ENCODE measurements at regions not wholly inside any gene's neighbourhood (a gene's known extent, or its start where the extent isn't known, plus 50 kb on each side); places are given as distances from the start of the nearest gene placed in this dataset.

DNA sequence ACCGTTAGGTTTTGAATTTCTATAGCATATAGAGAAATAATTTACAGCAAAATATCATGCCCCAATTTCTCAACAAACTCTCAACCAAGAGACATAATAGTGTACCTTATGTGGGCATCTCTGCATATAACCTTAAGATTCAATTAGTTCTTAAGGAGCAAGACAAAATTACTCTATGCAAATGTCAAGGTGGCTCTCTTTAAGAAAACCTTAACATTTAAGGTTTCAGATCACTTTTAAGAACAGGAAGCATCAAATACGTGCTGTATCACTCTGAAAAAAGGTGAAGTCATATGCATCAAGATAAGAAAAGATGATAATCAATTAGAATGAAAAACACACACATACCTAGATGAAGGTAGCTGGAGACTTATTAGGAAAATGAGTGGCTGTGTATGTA lies 728.0 kb downstream of the FLRT2 start:
- no peak overlapping the region for H3K27ac ChIP-seq
- H3K4me1 ChIP-seq: no peaks in the 10 kb centered on the region
- H3K27me3 ChIP-seq: no peaks in the 10 kb centered on the region
- TF ChIP-seq EP300 (IDR thresholded peaks at IDR 0.05) (no peak), POLR2A (IDR thresholded peaks at IDR 0.05) (no peak)
- TF ChIP-seq, protein P1, sequence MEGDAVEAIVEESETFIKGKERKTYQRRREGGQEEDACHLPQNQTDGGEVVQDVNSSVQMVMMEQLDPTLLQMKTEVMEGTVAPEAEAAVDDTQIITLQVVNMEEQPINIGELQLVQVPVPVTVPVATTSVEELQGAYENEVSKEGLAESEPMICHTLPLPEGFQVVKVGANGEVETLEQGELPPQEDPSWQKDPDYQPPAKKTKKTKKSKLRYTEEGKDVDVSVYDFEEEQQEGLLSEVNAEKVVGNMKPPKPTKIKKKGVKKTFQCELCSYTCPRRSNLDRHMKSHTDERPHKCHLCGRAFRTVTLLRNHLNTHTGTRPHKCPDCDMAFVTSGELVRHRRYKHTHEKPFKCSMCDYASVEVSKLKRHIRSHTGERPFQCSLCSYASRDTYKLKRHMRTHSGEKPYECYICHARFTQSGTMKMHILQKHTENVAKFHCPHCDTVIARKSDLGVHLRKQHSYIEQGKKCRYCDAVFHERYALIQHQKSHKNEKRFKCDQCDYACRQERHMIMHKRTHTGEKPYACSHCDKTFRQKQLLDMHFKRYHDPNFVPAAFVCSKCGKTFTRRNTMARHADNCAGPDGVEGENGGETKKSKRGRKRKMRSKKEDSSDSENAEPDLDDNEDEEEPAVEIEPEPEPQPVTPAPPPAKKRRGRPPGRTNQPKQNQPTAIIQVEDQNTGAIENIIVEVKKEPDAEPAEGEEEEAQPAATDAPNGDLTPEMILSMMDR (IDR thresholded peaks at IDR 0.05): no peak
- no peaks in the 10 kb centered on the region for H3K36me3 ChIP-seq
- DNase-seq (ENCODE audit: low spot score in 2 of 2): no peak
- no peaks in the 10 kb centered on the region for H3K9me3 ChIP-seq
- WGBS, 2 donors: 84 to 85% methylated on average over 2 of the region's 2 CpGs
- no peak overlapping the region for H3K4me3 ChIP-seq

DNA sequence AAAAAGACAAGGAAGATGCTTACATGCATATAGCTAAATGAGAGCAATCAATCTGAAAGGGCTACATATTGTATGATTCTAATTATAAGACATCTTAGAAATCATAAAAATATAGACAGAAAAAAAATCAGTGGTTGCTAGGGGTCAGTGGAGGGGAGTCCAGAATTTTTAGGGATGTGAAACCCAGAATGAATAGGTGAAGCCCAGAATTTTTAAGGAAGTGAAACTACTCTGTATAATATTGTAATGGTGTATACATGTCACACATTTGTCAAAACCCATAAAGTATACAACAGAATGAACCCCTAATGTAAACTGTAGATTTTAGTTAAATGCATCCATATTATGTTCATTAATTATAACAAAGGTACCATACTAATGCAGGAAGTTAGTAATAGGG lies 713.2 kb downstream of the FLRT2 start:
- DNase-seq (ENCODE audit: low spot score in 2 of 2): no peak
- Histone ChIP-seq H3K27ac (no peak overlapping the region), H3K4me3 (no peak overlapping the region), H3K27me3 (no peaks in the 10 kb centered on the region), H3K9me3 (no peaks in the 10 kb centered on the region), H3K36me3 (no peaks in the 10 kb centered on the region), H3K4me1 (no peaks in the 10 kb centered on the region)
- no peak for TF ChIP-seq POLR2A (IDR thresholded peaks at IDR 0.05)
- TF ChIP-seq, protein P1 (IDR thresholded peaks at IDR 0.05): no peak
- no peak for TF ChIP-seq EP300 (IDR thresholded peaks at IDR 0.05)

DNA sequence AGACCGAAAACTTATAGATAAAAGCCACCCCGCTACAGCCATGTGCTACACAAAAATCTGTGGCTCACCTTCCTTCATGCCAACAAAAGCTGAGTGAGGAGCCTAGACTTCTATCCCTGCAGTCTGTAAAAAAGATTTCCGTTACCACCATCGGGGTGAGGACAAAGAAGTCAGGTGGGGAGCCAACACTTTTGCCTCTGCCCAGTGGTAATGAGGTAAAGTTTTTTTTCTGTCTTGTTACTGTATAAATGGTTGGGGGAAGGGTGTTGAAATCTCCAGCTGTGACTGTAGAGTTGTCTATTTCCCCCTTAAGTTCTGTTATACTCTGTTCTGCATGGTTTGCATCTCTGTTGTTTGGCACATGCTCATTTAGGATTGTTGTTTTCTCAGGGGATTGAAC lies 707.8 kb downstream of the FLRT2 start:
- Histone ChIP-seq H3K9me3 (peaks cover 0 to 19% (median 2%) of the 10 kb centered on the region in 4 donors), H3K27ac (no peak overlapping the region), H3K4me1 (no peaks in the 10 kb centered on the region), H3K36me3 (no peaks in the 10 kb centered on the region), H3K4me3 (no peak overlapping the region), H3K27me3 (no peaks in the 10 kb centered on the region)
- no peak for DNase-seq (ENCODE audit: low spot score in 2 of 2)
- WGBS, 2 donors: 62 to 66% methylated on average over 4 of the region's 4 CpGs
- TF ChIP-seq EP300 (IDR thresholded peaks at IDR 0.05): no peak
- TF ChIP-seq, protein P1 (IDR thresholded peaks at IDR 0.05): no peak
- no peak for TF ChIP-seq POLR2A (IDR thresholded peaks at IDR 0.05)

DNA sequence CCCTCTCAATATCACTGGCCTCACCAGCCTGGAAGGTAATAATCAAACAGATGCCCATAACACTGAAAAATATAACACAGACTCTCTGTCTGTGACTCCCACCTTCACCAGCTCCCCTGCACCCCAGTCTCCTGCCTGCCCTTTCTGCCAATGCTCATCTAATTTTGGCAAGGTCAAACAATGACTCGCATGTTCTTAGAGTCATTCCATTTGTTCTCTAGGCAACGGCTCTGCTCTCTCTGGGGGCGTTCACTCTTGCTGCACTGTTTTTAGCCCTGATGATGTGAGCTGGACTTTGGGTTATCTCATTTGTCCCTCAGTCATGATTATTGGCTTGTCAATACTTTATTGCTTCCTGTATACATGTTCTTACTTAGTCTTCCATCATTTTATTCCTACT lies 691.8 kb downstream of the FLRT2 start:
- TF ChIP-seq EP300 (IDR thresholded peaks at IDR 0.05): no peak
- TF ChIP-seq, protein P1 (IDR thresholded peaks at IDR 0.05): no peak
- Histone ChIP-seq H3K36me3 (no peaks in the 10 kb centered on the region), H3K27me3 (no peaks in the 10 kb centered on the region), H3K27ac (no peak overlapping the region), H3K4me1 (no peaks in the 10 kb centered on the region), H3K4me3 (no peak overlapping the region), H3K9me3 (no peaks in the 10 kb centered on the region)
- DNase-seq (ENCODE audit: low spot score in 2 of 2): no peak
- WGBS, 2 donors: 37 to 40% methylated on average over 3 of the region's 3 CpGs

DNA sequence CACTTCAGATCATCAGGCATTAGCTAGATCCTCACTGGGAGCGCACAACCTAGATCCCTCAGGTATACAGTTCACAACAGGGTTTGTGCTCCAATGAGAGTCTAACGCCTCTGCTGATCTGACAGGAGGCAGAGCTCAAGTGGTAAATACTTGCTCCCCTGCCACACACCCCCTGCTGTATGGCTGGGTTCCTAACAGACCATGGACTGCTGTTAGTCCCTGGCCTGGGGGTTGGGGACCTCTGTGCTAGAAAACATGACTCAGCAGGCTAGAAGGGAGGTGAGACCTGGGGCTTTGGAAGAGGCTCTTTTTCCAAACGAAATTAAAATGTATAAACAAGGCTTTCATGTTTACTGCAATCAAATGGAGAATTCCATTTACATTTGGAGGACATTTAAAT lies 691.1 kb downstream of the FLRT2 start:
- TF ChIP-seq POLR2A (IDR thresholded peaks at IDR 0.05) (no peak), EP300 (IDR thresholded peaks at IDR 0.05) (no peak)
- TF ChIP-seq, protein P1 (IDR thresholded peaks at IDR 0.05): no peak
- Histone ChIP-seq H3K4me1 (no peaks in the 10 kb centered on the region), H3K36me3 (no peaks in the 10 kb centered on the region), H3K27ac (no peak overlapping the region), H3K4me3 (no peak overlapping the region), H3K27me3 (no peaks in the 10 kb centered on the region), H3K9me3 (no peaks in the 10 kb centered on the region)
- 57 to 72% methylated on average over 3 of the region's 3 CpGs for WGBS, 2 donors
- DNase-seq (ENCODE audit: low spot score in 2 of 2): no peak
